Mammary epithelial cell (primary cell): ENCODE measurements at regions not wholly inside any gene's neighbourhood (a gene's known extent, or its start where the extent isn't known, plus 50 kb on each side); places are given as distances from the start of the nearest gene placed in this dataset.

Experiments
- EZH2 ChIP-seq: IDR thresholded peaks from 2 replicates; pipeline ENCODE4 v1.6.1; 2012; ENCODE audit warnings: low read length, inconsistent platforms, borderline replicate concordance
- TF ChIP-seq, protein P1 (sequence below), 2 donors: IDR thresholded peaks in 1 of 2; conservative IDR thresholded peaks in 1 of 2; 2 replicates each; pipeline ENCODE4 v1.5.1; 2011 to 2012; ENCODE audit warnings: inconsistent platforms in 2 of 2, low read length in 2 of 2, mild to moderate bottlenecking in 2 of 2, control low read depth in 1 of 2, low read depth in 1 of 2; ENCODE audit not compliant: insufficient read depth in 1 of 2; ENCODE audit errors: extremely low read depth in 1 of 2

DNA sequence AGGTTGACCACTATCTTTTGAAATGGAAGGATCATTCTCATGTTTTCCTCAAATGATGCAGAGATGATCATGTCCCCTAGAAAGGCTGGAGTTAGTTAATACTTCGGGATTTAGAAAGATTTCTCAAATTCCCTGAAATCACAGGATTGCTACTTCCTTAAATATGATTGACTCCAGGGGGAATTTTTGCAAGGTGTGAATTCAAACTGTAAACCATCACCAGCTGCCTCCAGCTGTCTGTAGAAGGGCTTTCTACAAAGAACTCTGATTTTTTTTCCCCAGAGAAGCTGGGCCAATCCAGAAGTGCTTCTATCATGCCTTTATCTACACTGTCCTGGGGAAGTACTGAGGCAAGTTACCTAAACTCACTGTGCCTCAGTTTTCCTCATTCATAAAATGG is 114.5 kb downstream of the EDN1 start:
- TF ChIP-seq, protein P1, sequence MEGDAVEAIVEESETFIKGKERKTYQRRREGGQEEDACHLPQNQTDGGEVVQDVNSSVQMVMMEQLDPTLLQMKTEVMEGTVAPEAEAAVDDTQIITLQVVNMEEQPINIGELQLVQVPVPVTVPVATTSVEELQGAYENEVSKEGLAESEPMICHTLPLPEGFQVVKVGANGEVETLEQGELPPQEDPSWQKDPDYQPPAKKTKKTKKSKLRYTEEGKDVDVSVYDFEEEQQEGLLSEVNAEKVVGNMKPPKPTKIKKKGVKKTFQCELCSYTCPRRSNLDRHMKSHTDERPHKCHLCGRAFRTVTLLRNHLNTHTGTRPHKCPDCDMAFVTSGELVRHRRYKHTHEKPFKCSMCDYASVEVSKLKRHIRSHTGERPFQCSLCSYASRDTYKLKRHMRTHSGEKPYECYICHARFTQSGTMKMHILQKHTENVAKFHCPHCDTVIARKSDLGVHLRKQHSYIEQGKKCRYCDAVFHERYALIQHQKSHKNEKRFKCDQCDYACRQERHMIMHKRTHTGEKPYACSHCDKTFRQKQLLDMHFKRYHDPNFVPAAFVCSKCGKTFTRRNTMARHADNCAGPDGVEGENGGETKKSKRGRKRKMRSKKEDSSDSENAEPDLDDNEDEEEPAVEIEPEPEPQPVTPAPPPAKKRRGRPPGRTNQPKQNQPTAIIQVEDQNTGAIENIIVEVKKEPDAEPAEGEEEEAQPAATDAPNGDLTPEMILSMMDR (conservative IDR thresholded peaks at IDR 0.05 in 1 of 2, IDR thresholded peaks at IDR 0.05 in 1 of 2; ENCODE audit: extremely low read depth in 1 of 2, insufficient read depth in 1 of 2, low read depth in 1 of 2, low read length in 2 of 2) = no peak
- no peak for TF ChIP-seq EZH2
